BLaER1 treated with 17β-estradiol and CSF1 and Interleukin-3, amounts not matched to agents 10 nM and 100 nM (cell line): ENCODE measurements at regions not wholly inside any gene's neighbourhood (a gene's known extent, or its start where the extent isn't known, plus 50 kb on each side); places are given as distances from the start of the nearest gene placed in this dataset.
A peak's percentile ranks its signal among the peaks of the same experiment; 100 is the strongest.

Experiments used
- H3K27ac ChIP-seq, 11 experiments: shearing (Covaris generic); formaldehyde crosslinking; 2 replicates each; pipeline ENCODE4 v1.8.1; 2022
- H3K27me3 ChIP-seq, 11 experiments: shearing (Covaris generic); formaldehyde crosslinking; 2 replicates each; pipeline ENCODE4 v1.8.1; 2022
- H3K36me3 ChIP-seq, 11 experiments: shearing (Covaris generic); formaldehyde crosslinking; 2 replicates each; pipeline ENCODE4 v1.8.1; 2022
- H3K4me1 ChIP-seq, 10 experiments: shearing (Covaris generic); formaldehyde crosslinking; 2 replicates each; pipeline ENCODE4 v1.8.1; 2022
- H3K4me2 ChIP-seq, 11 experiments: shearing (Covaris generic); formaldehyde crosslinking; 2 replicates each; pipeline ENCODE4 v1.8.1; 2022
- H3K4me3 ChIP-seq, 10 experiments: shearing (Covaris generic); formaldehyde crosslinking; 2 replicates each; pipeline ENCODE4 v1.8.1; 2022
- H3K9ac ChIP-seq, 11 experiments: shearing (Covaris generic); formaldehyde crosslinking; 2 replicates each; pipeline ENCODE4 v1.8.1; 2022
- H3K9me3 ChIP-seq, 11 experiments: shearing (Covaris generic); formaldehyde crosslinking; replicated peaks in 1 of 11; 2 replicates each; pipeline ENCODE4 v1.8.1; 2022
- H4K20me1 ChIP-seq, 11 experiments: shearing (Covaris generic); formaldehyde crosslinking; 2 replicates each; pipeline ENCODE4 v1.8.1; 2022
- Cebpa-rat ChIP-seq, 11 experiments: shearing (Covaris generic); IDR thresholded peaks; 2 replicates each; pipeline ENCODE4 v1.8.1; 2022

GRCh38 chr2:70397186-70397585, 95.3 kb upstream of the FAM136A start:
- H3K4me2 ChIP-seq, result peak overlapping the region in 8 of 11 experiments; percentile 0 to 51 (median 30); a peak in 13 of 22 replicates
- H3K9ac ChIP-seq, result no peak overlapping the region
- H4K20me1 ChIP-seq, result no peaks in the 10 kb centered on the region
- H3K4me3 ChIP-seq, result no peak overlapping the region
- H3K9me3 ChIP-seq, result peaks cover 0 to 9% (median 0%) of the 10 kb centered on the region in 11 experiments; a peak in 2 of 22 replicates
- no peak overlapping the region for H3K27ac ChIP-seq
- H3K36me3 ChIP-seq, result no peaks in the 10 kb centered on the region
- peaks cover 0 to 33% (median 11%) of the 10 kb centered on the region in 10 experiments; a peak in 12 of 20 replicates for H3K4me1 ChIP-seq
- H3K27me3 ChIP-seq, result no peaks in the 10 kb centered on the region
- no peak for TF ChIP-seq Cebpa-rat (IDR thresholded peaks at IDR 0.05)

GRCh38 chr2:70396612-70397011, 94.7 kb upstream of the FAM136A start:
- Histone ChIP-seq H3K9me3 (peaks cover 0 to 9% (median 0%) of the 10 kb centered on the region in 11 experiments; a peak in 2 of 22 replicates), H3K4me3 (no peak overlapping the region), H3K36me3 (no peaks in the 10 kb centered on the region), H4K20me1 (no peaks in the 10 kb centered on the region), H3K4me2 (peak overlapping the region in 8 of 11 experiments; percentile 0 to 51 (median 30); a peak in 12 of 22 replicates), H3K27ac (no peak overlapping the region), H3K4me1 (peaks cover 0 to 33% (median 11%) of the 10 kb centered on the region in 10 experiments; a peak in 12 of 20 replicates), H3K9ac (no peak overlapping the region), H3K27me3 (no peaks in the 10 kb centered on the region)
- TF ChIP-seq Cebpa-rat (IDR thresholded peaks at IDR 0.05), result no peak

DNA sequence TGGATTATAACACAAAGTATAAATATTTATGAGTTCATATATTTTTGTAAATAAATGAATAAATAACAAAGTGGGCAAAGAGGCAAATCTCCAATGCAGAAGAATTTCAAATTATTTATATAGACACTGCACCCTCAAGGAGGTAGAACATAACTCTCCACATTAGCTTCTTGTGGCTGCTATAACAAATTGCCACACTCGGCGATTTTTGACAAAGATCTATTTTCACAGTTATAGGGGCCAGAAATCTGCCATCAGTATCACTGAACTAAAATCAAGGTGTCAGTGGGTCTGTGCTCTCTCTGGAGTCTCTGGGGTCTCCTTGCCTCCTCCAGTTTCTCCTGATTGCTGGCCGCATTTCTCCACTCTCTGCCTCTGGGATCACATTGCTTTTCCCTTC, 92.0 kb upstream of the FAM136A start:
- no peak for TF ChIP-seq Cebpa-rat (IDR thresholded peaks at IDR 0.05)
- H3K4me1 ChIP-seq, result peaks cover 0 to 33% (median 11%) of the 10 kb centered on the region in 10 experiments; a peak in 12 of 20 replicates
- H3K4me3 ChIP-seq, result no peak overlapping the region
- H3K27me3 ChIP-seq, result no peaks in the 10 kb centered on the region
- H3K36me3 ChIP-seq, result no peaks in the 10 kb centered on the region
- no peak overlapping the region for H3K9ac ChIP-seq
- peaks cover 0 to 9% (median 0%) of the 10 kb centered on the region in 11 experiments; a peak in 2 of 22 replicates for H3K9me3 ChIP-seq
- no peak overlapping the region for H3K27ac ChIP-seq
- H4K20me1 ChIP-seq, result no peaks in the 10 kb centered on the region
- H3K4me2 ChIP-seq, result no peak overlapping the region

GRCh38 chr2:70391988-70392387, 90.1 kb upstream of the FAM136A start:
- TF ChIP-seq Cebpa-rat (IDR thresholded peaks at IDR 0.05), result no peak

GRCh38 chr2:70391259-70391658, 89.4 kb upstream of the FAM136A start:
- H3K4me3 ChIP-seq, result no peak overlapping the region
- no peak overlapping the region for H3K4me2 ChIP-seq
- peaks cover 0 to 9% (median 0%) of the 10 kb centered on the region in 11 experiments; a peak in 2 of 22 replicates for H3K9me3 ChIP-seq
- no peaks in the 10 kb centered on the region for H4K20me1 ChIP-seq
- H3K27me3 ChIP-seq, result no peaks in the 10 kb centered on the region
- no peak overlapping the region for H3K9ac ChIP-seq
- peaks cover 0 to 9% (median 0%) of the 10 kb centered on the region in 10 experiments; a peak in 5 of 20 replicates for H3K4me1 ChIP-seq
- H3K27ac ChIP-seq, result no peak overlapping the region
- H3K36me3 ChIP-seq, result no peaks in the 10 kb centered on the region
- TF ChIP-seq Cebpa-rat (IDR thresholded peaks at IDR 0.05), result no peak

More at GRCh38 chr2:70391988-70392387, 90.1 kb upstream of the FAM136A start:
- H4K20me1 ChIP-seq, result no peaks in the 10 kb centered on the region
- H3K36me3 ChIP-seq, result no peaks in the 10 kb centered on the region
- H3K9me3 ChIP-seq, result peaks cover 0 to 9% (median 0%) of the 10 kb centered on the region in 11 experiments; a peak in 2 of 22 replicates
- no peak overlapping the region for H3K4me3 ChIP-seq
- peaks cover 0 to 16% (median 5%) of the 10 kb centered on the region in 10 experiments; a peak in 12 of 20 replicates for H3K4me1 ChIP-seq
- no peak overlapping the region for H3K4me2 ChIP-seq
- no peak overlapping the region for H3K27ac ChIP-seq
- H3K9ac ChIP-seq, result no peak overlapping the region
- H3K27me3 ChIP-seq, result no peaks in the 10 kb centered on the region

GRCh38 chr2:70388813-70389212, 86.9 kb upstream of the FAM136A start:
- no peaks in the 10 kb centered on the region for H4K20me1 ChIP-seq
- peaks cover 0 to 12% (median 1%) of the 10 kb centered on the region in 11 experiments; a peak in 8 of 22 replicates for H3K9me3 ChIP-seq
- no peaks in the 10 kb centered on the region for H3K36me3 ChIP-seq
- no peak for TF ChIP-seq Cebpa-rat (IDR thresholded peaks at IDR 0.05)
- H3K27me3 ChIP-seq, result no peaks in the 10 kb centered on the region
- peak overlapping the region in 2 of 11 experiments; percentile 5 to 25; a peak in 1 of 22 replicates for H3K4me2 ChIP-seq
- no peak overlapping the region for H3K27ac ChIP-seq
- no peak overlapping the region for H3K4me3 ChIP-seq
- peaks cover 0 to 7% (median 0%) of the 10 kb centered on the region in 10 experiments; a peak in 3 of 20 replicates for H3K4me1 ChIP-seq
- no peak overlapping the region for H3K9ac ChIP-seq

DNA sequence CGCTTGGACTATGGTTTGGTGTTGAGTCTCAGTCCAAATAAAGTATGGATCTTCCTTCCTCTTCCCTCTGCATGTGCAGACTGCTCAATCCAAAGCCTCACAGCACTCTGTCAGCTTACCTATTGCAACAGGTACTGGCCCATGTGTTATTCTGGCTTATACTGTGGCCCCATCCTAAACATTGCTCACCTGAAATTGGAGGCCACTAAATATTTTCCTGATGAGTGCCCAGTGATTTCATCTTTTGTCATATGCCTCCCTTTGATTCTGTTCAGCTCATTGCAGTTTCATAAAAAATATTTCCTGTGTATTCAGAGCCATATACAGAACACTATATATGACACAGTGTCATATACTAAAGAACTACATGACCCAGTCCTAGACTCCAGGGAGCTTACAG, 86.3 kb upstream of the FAM136A start:
- no peak overlapping the region for H3K27ac ChIP-seq
- no peak overlapping the region for H3K9ac ChIP-seq
- peaks cover 3 to 12% (median 8%) of the 10 kb centered on the region in 11 experiments; a peak in 20 of 22 replicates for H3K9me3 ChIP-seq
- no peaks in the 10 kb centered on the region for H4K20me1 ChIP-seq
- H3K4me2 ChIP-seq, result no peak overlapping the region
- no peak for TF ChIP-seq Cebpa-rat (IDR thresholded peaks at IDR 0.05)
- no peaks in the 10 kb centered on the region for H3K36me3 ChIP-seq
- peaks cover 0 to 7% (median 0%) of the 10 kb centered on the region in 10 experiments; a peak in 3 of 20 replicates for H3K4me1 ChIP-seq
- H3K27me3 ChIP-seq, result no peaks in the 10 kb centered on the region
- no peak overlapping the region for H3K4me3 ChIP-seq

GRCh38 chr2:70385966-70386595, 84.2 kb upstream of the FAM136A start:
- Histone ChIP-seq H3K9ac (no peak overlapping the region), H3K4me3 (no peak overlapping the region), H3K27ac (no peak overlapping the region), H3K4me2 (no peak overlapping the region), H4K20me1 (no peaks in the 10 kb centered on the region), H3K9me3 (peaks cover 7 to 20% (median 12%) of the 10 kb centered on the region in 11 experiments; a peak in 20 of 22 replicates), H3K36me3 (no peaks in the 10 kb centered on the region), H3K4me1 (peaks cover 0 to 11% (median 5%) of the 10 kb centered on the region in 10 experiments; a peak in 9 of 20 replicates), H3K27me3 (no peaks in the 10 kb centered on the region)
- TF ChIP-seq Cebpa-rat (IDR thresholded peaks at IDR 0.05), result no peak

DNA sequence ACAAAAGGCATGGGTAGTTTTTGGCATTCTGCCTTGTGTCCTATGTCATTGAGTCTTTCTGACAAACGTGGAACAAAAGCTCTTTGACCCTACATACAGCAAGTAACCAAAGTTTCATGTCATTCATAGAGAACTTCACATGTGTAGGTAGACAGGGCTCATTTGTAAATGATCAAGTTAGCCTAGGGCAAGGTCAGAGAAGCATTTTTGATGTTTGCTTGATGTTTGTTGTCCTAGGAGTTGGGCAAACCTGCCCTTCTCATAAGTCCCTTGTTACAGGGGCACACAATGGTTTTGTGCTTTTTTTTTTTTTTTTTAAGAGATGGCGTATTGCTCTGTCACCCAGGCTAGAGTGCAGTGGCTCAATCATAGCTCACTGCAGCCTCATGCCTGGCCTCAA, 83.3 kb upstream of the FAM136A start:
- Histone ChIP-seq H3K4me3 (no peak overlapping the region), H3K4me2 (no peak overlapping the region), H3K9me3 (peaks cover 7 to 20% (median 12%) of the 10 kb centered on the region in 11 experiments; a peak in 20 of 22 replicates), H3K4me1 (peaks cover 0 to 14% (median 5%) of the 10 kb centered on the region in 10 experiments; a peak in 9 of 20 replicates), H3K9ac (no peak overlapping the region), H3K27me3 (no peaks in the 10 kb centered on the region), H3K27ac (no peak overlapping the region), H3K36me3 (no peaks in the 10 kb centered on the region), H4K20me1 (no peaks in the 10 kb centered on the region)
- TF ChIP-seq Cebpa-rat (IDR thresholded peaks at IDR 0.05), result no peak
